ENCODE measurements at regions not wholly inside any gene's neighbourhood (a gene's known extent, or its start where the extent isn't known, plus 50 kb on each side); places are given as distances from the start of the nearest gene placed in this dataset.

DNA sequence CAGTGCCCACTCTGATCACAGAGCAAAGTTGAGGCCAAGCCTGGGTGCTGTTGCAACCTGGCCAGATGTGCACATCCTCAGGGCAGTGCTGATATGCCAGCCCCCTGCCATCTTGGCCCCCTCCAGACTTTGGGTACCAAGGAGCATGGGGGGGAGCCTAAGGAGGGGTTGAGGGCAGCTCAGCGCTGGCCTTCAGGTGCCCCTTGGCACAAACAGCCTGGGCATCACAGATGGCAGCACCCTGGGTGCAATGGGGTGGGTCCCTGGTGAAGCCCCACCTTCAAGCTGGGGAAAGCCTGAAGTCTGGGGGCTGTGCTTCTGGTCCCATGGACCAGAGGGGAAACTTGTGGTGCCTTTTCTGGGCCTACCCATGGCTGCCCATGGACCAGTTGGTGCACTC is 163.0 kb downstream of the FAM47A start:
- Histone ChIP-seq H3K4me1 (replicated peaks in 1 of 2; ENCODE audit: control insufficient read depth in 2 of 2, insufficient read depth in 2 of 2, low read length in 2 of 2) (no peaks in the 10 kb centered on the region), H3K9me1 (ENCODE audit: control insufficient read depth, insufficient read depth, low read length) (no peaks in the 10 kb centered on the region), H3K27me3 (ENCODE audit: control insufficient read depth in 2 of 2, insufficient read depth in 2 of 2, low read length in 2 of 2) (no peaks in the 10 kb centered on the region), H3K9ac (ENCODE audit: insufficient read depth in 1 of 2, low read depth in 2 of 2, low read length in 2 of 2) (no peak overlapping the region), H3K79me2 (ENCODE audit: control insufficient read depth, insufficient read depth, low read length) (no peaks in the 10 kb centered on the region), H2AFZ (ENCODE audit: low read depth, low read length) (no peak overlapping the region), H3K27ac (ENCODE audit: extremely low read depth, low read depth, low read length) (no peak overlapping the region), H3K36me3 (ENCODE audit: control insufficient read depth, insufficient read depth, low read length) (no peaks in the 10 kb centered on the region), H3K9me3 (replicated peaks; ENCODE audit: control insufficient read depth, insufficient read depth, low read depth, low read length) (no peaks in the 10 kb centered on the region), H4K20me1 (replicated peaks; ENCODE audit: control insufficient read depth, insufficient read depth, low read length) (no peaks in the 10 kb centered on the region), H3K4me3 (no peak overlapping the region), H3K4me2 (ENCODE audit: insufficient read depth, low read length) (no peak overlapping the region)
- ATAC-seq (no peak), FAIRE-seq (no peak), DNase-seq (ENCODE audit: extremely low read depth in 1 of 4, low spot score in 3 of 4) (no peak)
- CTCF ChIA-PET (ENCODE audit: low intra/inter-chr PET ratio): no interaction called here
- POLR2A ChIA-PET: no interaction called here
- in situ Hi-C loops (cut with MboI) (no loop called here), intact Hi-C loops (cut with micrococcal nuclease) (no loop called here)
- no TSS peak for BruUV-seq (replicated peaks)
- no CpG with 5 or more reads among the region's 1 CpG for WGBS (ENCODE audit: insufficient coverage, low coverage, missing lambda C conversion rate)
- no peak for TF ChIP-seq KHSRP (IDR thresholded peaks at IDR 0.05)
- no peak for TF ChIP-seq ZFPM2 (CRISPR knock-in tag; IDR thresholded peaks at IDR 0.05)
- TF ChIP-seq USF2 (CRISPR knock-in tag; IDR thresholded peaks at IDR 0.05): no peak
- no peak for TF ChIP-seq SETDB1 (IDR thresholded peaks at IDR 0.05; ENCODE audit: low read length)
- TF ChIP-seq RBM34 (IDR thresholded peaks at IDR 0.05; ENCODE audit: borderline replicate concordance, insufficient read depth, low read length): no peak
- no peak for TF ChIP-seq RBM14 (IDR thresholded peaks at IDR 0.05; ENCODE audit: borderline replicate concordance, insufficient read depth, low read depth, low read length)

GRCh38 chrX:33968611-33969010 is 163.5 kb downstream of the FAM47A start:
- Histone ChIP-seq H3K4me1 (replicated peaks in 1 of 2; ENCODE audit: control insufficient read depth in 2 of 2, insufficient read depth in 2 of 2, low read length in 2 of 2) (no peaks in the 10 kb centered on the region), H3K4me2 (ENCODE audit: insufficient read depth, low read length) (no peak overlapping the region), H3K36me3 (ENCODE audit: control insufficient read depth, insufficient read depth, low read length) (no peaks in the 10 kb centered on the region), H3K9me3 (replicated peaks; ENCODE audit: control insufficient read depth, insufficient read depth, low read depth, low read length) (no peaks in the 10 kb centered on the region), H3K79me2 (ENCODE audit: control insufficient read depth, insufficient read depth, low read length) (no peaks in the 10 kb centered on the region), H3K27me3 (ENCODE audit: control insufficient read depth in 2 of 2, insufficient read depth in 2 of 2, low read length in 2 of 2) (no peaks in the 10 kb centered on the region), H3K9ac (ENCODE audit: insufficient read depth in 1 of 2, low read depth in 2 of 2, low read length in 2 of 2) (no peak overlapping the region), H4K20me1 (replicated peaks; ENCODE audit: control insufficient read depth, insufficient read depth, low read length) (no peaks in the 10 kb centered on the region), H3K9me1 (ENCODE audit: control insufficient read depth, insufficient read depth, low read length) (no peaks in the 10 kb centered on the region), H3K27ac (ENCODE audit: extremely low read depth, low read depth, low read length) (no peak overlapping the region), H2AFZ (ENCODE audit: low read depth, low read length) (no peak overlapping the region), H3K4me3 (no peak overlapping the region)
- no peak for FAIRE-seq
- no TSS peak for BruUV-seq (replicated peaks)
- CTCF ChIA-PET (ENCODE audit: low intra/inter-chr PET ratio): no interaction called here
- POLR2A ChIA-PET: no interaction called here
- intact Hi-C loops (cut with micrococcal nuclease): no loop called here
- in situ Hi-C loops (cut with MboI): no loop called here
- 0% methylated on average over 4 of the region's 4 CpGs for WGBS (ENCODE audit: insufficient coverage, low coverage, missing lambda C conversion rate)
- ATAC-seq: no peak
- no peak for DNase-seq (ENCODE audit: extremely low read depth in 1 of 4, low spot score in 3 of 4)
- TF ChIP-seq CCAR2 (IDR thresholded peaks at IDR 0.05; ENCODE audit: low read depth, low read length): no peak
- TF ChIP-seq, protein P1, sequence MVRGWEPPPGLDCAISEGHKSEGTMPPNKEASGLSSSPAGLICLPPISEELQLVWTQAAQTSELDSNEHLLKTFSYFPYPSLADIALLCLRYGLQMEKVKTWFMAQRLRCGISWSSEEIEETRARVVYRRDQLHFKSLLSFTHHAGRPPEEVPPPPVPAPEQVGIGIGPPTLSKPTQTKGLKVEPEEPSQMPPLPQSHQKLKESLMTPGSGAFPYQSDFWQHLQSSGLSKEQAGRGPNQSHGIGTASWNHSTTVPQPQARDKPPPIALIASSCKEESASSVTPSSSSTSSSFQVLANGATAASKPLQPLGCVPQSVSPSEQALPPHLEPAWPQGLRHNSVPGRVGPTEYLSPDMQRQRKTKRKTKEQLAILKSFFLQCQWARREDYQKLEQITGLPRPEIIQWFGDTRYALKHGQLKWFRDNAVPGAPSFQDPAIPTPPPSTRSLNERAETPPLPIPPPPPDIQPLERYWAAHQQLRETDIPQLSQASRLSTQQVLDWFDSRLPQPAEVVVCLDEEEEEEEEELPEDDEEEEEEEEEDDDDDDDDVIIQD (CRISPR knock-in tag; IDR thresholded peaks at IDR 0.05): no peak
- TF ChIP-seq ETS1 (conservative IDR thresholded peaks at IDR 0.05; ENCODE audit: control insufficient read depth, low read depth, low read length): no peak
- TF ChIP-seq, protein P2, sequence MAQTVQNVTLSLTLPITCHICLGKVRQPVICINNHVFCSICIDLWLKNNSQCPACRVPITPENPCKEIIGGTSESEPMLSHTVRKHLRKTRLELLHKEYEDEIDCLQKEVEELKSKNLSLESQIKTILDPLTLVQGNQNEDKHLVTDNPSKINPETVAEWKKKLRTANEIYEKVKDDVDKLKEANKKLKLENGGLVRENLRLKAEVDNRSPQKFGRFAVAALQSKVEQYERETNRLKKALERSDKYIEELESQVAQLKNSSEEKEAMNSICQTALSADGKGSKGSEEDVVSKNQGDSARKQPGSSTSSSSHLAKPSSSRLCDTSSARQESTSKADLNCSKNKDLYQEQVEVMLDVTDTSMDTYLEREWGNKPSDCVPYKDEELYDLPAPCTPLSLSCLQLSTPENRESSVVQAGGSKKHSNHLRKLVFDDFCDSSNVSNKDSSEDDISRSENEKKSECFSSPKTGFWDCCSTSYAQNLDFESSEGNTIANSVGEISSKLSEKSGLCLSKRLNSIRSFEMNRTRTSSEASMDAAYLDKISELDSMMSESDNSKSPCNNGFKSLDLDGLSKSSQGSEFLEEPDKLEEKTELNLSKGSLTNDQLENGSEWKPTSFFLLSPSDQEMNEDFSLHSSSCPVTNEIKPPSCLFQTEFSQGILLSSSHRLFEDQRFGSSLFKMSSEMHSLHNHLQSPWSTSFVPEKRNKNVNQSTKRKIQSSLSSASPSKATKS (CRISPR knock-in tag; IDR thresholded peaks at IDR 0.05): no peak
- no peak for TF ChIP-seq CXXC5 (CRISPR knock-in tag; IDR thresholded peaks at IDR 0.05)
